Smooth muscle cell (in vitro differentiated cells): ENCODE measurements at regions not wholly inside any gene's neighbourhood (a gene's known extent, or its start where the extent isn't known, plus 50 kb on each side); places are given as distances from the start of the nearest gene placed in this dataset.

Source experiments
- DNase-seq: peaks from one replicate; lab custom pipeline; 2025; ENCODE audit not compliant: unreplicated experiment; lab: John Stamatoyannopoulos, UW
- H2AFZ ChIP-seq: fragments of 200-600 bp; sonication (generic); 2 replicates; pipeline ENCODE4 v1.6.0; 2016; ENCODE audit warnings: antibody characterized with exemption, low read depth, mild to moderate bottlenecking
- H3F3A ChIP-seq: fragments of 200-600 bp; sonication (generic); 2 replicates; pipeline ENCODE4 v1.6.0; 2017; ENCODE audit warnings: antibody characterized with exemption, low read depth
- H3K27ac ChIP-seq: fragments of 200-600 bp; sonication (generic); 2 replicates; pipeline ENCODE4 v1.5.1; 2016; ENCODE audit warnings: low read depth, mild to moderate bottlenecking
- H3K27me3 ChIP-seq: fragments of 200-600 bp; sonication (generic); 2 replicates; pipeline ENCODE4 v1.6.1; 2016; ENCODE audit warnings: low read depth, mild to moderate bottlenecking
- H3K36me3 ChIP-seq: fragments of 200-600 bp; sonication (generic); 2 replicates; pipeline ENCODE4 v1.5.1; 2016; ENCODE audit warnings: low read depth
- H3K4me1 ChIP-seq: fragments of 200-600 bp; sonication (generic); 2 replicates; pipeline ENCODE4 v1.5.1; 2016; ENCODE audit warnings: low read depth
- H3K4me2 ChIP-seq: fragments of 200-600 bp; sonication (generic); 2 replicates; pipeline ENCODE4 v1.6.0; 2016; ENCODE audit warnings: mild to moderate bottlenecking
- H3K4me3 ChIP-seq: fragments of 200-600 bp; sonication (generic); 2 replicates; pipeline ENCODE4 v1.5.1; 2016; ENCODE audit warnings: mild to moderate bottlenecking
- H3K79me2 ChIP-seq: fragments of 200-600 bp; sonication (generic); 2 replicates; pipeline ENCODE4 v1.6.0; 2016; ENCODE audit warnings: low read depth, mild to moderate bottlenecking
- H3K9ac ChIP-seq: fragments of 200-600 bp; sonication (generic); 2 replicates; pipeline ENCODE4 v1.6.0; 2016; ENCODE audit warnings: low read depth
- H3K9me3 ChIP-seq: fragments of 200-600 bp; sonication (generic); replicated peaks from 2 replicates; pipeline ENCODE4 v1.5.1; 2016; ENCODE audit warnings: low read depth
- H4K20me1 ChIP-seq: fragments of 200-600 bp; sonication (generic); 2 replicates; pipeline ENCODE4 v1.6.0; 2016; ENCODE audit warnings: low read depth
- WGBS: methylation state at CpG from one replicate; pipeline ENCODE4 v1.1.7; 2016; ENCODE audit warnings: low lambda C conversion rate; 5-methylcytosine and 5-hydroxymethylcytosine counted together
- TF ChIP-seq, protein P1 (sequence below): fragments of 200-600 bp; sonication (generic); IDR thresholded peaks from 2 replicates; pipeline ENCODE4 v1.5.1; 2017; ENCODE audit warnings: borderline replicate concordance, mild to moderate bottlenecking, antibody characterized with exemption; ENCODE audit not compliant: insufficient read depth, poor library complexity, severe bottlenecking

DNA sequence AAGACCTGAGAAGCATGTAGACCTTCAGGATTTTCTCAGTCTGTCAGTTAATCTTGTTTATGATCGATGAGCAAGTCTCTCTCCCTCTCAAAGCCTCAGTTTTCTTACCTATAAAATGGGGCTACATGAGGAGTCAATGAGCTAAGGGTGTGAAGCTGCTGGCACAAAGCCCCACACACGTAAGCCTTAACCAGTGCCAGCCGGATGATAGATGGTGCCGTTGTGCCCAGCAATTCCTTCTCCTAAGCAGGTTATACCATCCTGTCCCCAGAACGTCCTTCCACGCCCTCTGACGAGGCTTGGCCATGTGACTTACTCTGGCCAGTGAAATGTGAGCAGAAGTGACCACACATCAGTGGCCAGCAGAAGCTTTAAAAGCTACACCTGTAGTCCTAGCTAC, 179.0 kb downstream of the C9orf50 start:
- no peak overlapping the region for H3K9ac ChIP-seq
- H3K9me3 ChIP-seq: no peaks in the 10 kb centered on the region
- no peak overlapping the region for H3K4me2 ChIP-seq
- no peaks in the 10 kb centered on the region for H3K36me3 ChIP-seq
- 80% methylated on average over 7 of the region's 7 CpGs for WGBS
- H3K4me1 ChIP-seq: peaks cover 11% of the 10 kb centered on the region
- H4K20me1 ChIP-seq: no peaks in the 10 kb centered on the region
- no peak overlapping the region for H3K27ac ChIP-seq
- DNase-seq: no peak
- no peaks in the 10 kb centered on the region for H3K79me2 ChIP-seq
- no peaks in the 10 kb centered on the region for H3K27me3 ChIP-seq
- H3K4me3 ChIP-seq: no peak overlapping the region
- TF ChIP-seq, protein P1, sequence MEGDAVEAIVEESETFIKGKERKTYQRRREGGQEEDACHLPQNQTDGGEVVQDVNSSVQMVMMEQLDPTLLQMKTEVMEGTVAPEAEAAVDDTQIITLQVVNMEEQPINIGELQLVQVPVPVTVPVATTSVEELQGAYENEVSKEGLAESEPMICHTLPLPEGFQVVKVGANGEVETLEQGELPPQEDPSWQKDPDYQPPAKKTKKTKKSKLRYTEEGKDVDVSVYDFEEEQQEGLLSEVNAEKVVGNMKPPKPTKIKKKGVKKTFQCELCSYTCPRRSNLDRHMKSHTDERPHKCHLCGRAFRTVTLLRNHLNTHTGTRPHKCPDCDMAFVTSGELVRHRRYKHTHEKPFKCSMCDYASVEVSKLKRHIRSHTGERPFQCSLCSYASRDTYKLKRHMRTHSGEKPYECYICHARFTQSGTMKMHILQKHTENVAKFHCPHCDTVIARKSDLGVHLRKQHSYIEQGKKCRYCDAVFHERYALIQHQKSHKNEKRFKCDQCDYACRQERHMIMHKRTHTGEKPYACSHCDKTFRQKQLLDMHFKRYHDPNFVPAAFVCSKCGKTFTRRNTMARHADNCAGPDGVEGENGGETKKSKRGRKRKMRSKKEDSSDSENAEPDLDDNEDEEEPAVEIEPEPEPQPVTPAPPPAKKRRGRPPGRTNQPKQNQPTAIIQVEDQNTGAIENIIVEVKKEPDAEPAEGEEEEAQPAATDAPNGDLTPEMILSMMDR: no peak
- no peak overlapping the region for H2AFZ ChIP-seq
- H3F3A ChIP-seq: peaks cover 4% of the 10 kb centered on the region

GRCh38 chr9:129440435-129441186, 180.3 kb downstream of the C9orf50 start:
- Histone ChIP-seq H3K27ac (no peak overlapping the region), H3K9me3 (no peaks in the 10 kb centered on the region), H3K27me3 (no peaks in the 10 kb centered on the region), H3K9ac (no peak overlapping the region), H3F3A (peaks cover 4% of the 10 kb centered on the region), H4K20me1 (no peaks in the 10 kb centered on the region), H3K4me2 (no peak overlapping the region), H3K36me3 (no peaks in the 10 kb centered on the region), H2AFZ (no peak overlapping the region), H3K4me3 (no peak overlapping the region), H3K79me2 (no peaks in the 10 kb centered on the region), H3K4me1 (peaks cover 16% of the 10 kb centered on the region)
- TF ChIP-seq, protein P1: no peak
- DNase-seq: no peak
- 69% methylated on average over 12 of the region's 12 CpGs for WGBS

- H4K20me1 ChIP-seq: no peaks in the 10 kb centered on the region
- H3K4me3 ChIP-seq: no peak overlapping the region
- WGBS: 60% methylated on average over 6 of the region's 6 CpGs
- no peaks in the 10 kb centered on the region for H3K9me3 ChIP-seq
- TF ChIP-seq, protein P1: no peak
- no peaks in the 10 kb centered on the region for H3K36me3 ChIP-seq
- peaks cover 4% of the 10 kb centered on the region for H3F3A ChIP-seq
- H2AFZ ChIP-seq: no peak overlapping the region
- no peak for DNase-seq
- no peak overlapping the region for H3K4me2 ChIP-seq
- peaks cover 16% of the 10 kb centered on the region for H3K4me1 ChIP-seq
- H3K79me2 ChIP-seq: no peaks in the 10 kb centered on the region
- no peak overlapping the region for H3K27ac ChIP-seq
- H3K27me3 ChIP-seq: no peaks in the 10 kb centered on the region
- H3K9ac ChIP-seq: no peak overlapping the region
These were observed 181.7 kb downstream of the C9orf50 start for GRCh38 chr9:129439242-129439641.

DNA sequence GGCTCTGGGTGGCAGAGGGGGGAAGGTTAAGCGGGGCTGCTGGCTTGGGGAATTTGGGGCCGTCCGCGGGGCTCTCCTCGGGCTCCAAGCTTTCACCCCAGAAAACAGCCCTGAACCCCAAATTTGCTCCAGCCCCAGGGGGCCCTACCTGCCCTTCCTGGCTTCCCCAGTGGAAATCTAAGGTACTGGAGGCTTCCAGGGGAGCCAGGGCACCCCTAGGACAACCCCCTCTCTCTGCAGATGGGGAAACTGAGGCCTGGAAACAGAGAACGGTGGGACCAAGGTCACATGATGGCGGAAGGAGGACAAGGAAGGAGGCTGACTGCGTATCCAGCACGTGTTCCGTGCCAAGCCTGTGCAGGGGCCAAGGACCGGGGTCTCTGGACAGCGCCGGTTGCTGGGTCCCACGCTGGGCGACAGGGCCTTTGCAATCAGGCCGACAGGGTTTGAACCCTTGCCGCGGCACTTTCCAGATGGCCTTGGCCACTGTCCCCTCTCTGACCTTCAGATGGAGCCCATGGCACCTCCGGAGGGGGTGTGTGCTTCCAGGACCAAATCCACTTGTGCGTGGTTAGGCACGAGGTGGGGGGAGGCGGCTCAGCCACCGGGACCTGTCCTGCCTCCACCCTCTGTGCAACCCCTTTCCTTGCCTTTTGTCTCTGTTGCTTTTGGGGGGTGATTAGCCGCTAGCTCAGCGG, 183.1 kb downstream of the C9orf50 start:
- no peak overlapping the region for H3K27ac ChIP-seq
- TF ChIP-seq, protein P1: no peak
- no peaks in the 10 kb centered on the region for H3K36me3 ChIP-seq
- H3F3A ChIP-seq: peaks cover 4% of the 10 kb centered on the region
- H3K4me3 ChIP-seq: peak overlapping the region; percentile 53
- H3K4me2 ChIP-seq: peak overlapping the region; percentile 85
- peaks cover 16% of the 10 kb centered on the region for H3K4me1 ChIP-seq
- H3K79me2 ChIP-seq: no peaks in the 10 kb centered on the region
- H2AFZ ChIP-seq: peak overlapping the region; percentile 76
- H3K9me3 ChIP-seq: no peaks in the 10 kb centered on the region
- H3K27me3 ChIP-seq: no peaks in the 10 kb centered on the region
- 24% methylated on average over 23 of the region's 25 CpGs for WGBS
- no peaks in the 10 kb centered on the region for H4K20me1 ChIP-seq
- DNase-seq: no peak
- peak overlapping the region; percentile 23 for H3K9ac ChIP-seq
